Ishikawa (cell line): ENCODE measurements at regions not wholly inside any gene's neighbourhood (a gene's known extent, or its start where the extent isn't known, plus 50 kb on each side); places are given as distances from the start of the nearest gene placed in this dataset.

Experiments used
- CEBPB ChIP-seq: IDR thresholded peaks from 2 replicates; pipeline ENCODE4 v1.6.1; 2012
- CREB1 ChIP-seq: IDR thresholded peaks from 2 replicates; pipeline ENCODE4 v1.6.1; 2012; ENCODE audit warnings: low read depth
- EGR1 ChIP-seq: IDR thresholded peaks from 2 replicates; pipeline ENCODE4 v1.6.1; 2012
- EP300 ChIP-seq: IDR thresholded peaks from 2 replicates; pipeline ENCODE4 v1.6.1; 2012; ENCODE audit warnings: borderline replicate concordance
- FOXM1 ChIP-seq: IDR thresholded peaks from 2 replicates; pipeline ENCODE4 v1.6.1; 2012; ENCODE audit warnings: low read depth, borderline replicate concordance
- MAX ChIP-seq: IDR thresholded peaks from 2 replicates; pipeline ENCODE4 v1.6.1; 2012
- NFIC ChIP-seq: IDR thresholded peaks from 2 replicates; pipeline ENCODE4 v1.6.1; 2012
- RAD21 ChIP-seq: IDR thresholded peaks from 2 replicates; pipeline ENCODE4 v1.6.1; 2012; ENCODE audit warnings: low read depth
- REST ChIP-seq: IDR thresholded peaks from 2 replicates; pipeline ENCODE4 v1.6.1; 2012; ENCODE audit warnings: low read depth, mild to moderate bottlenecking
- TAF1 ChIP-seq: IDR thresholded peaks from 2 replicates; pipeline ENCODE4 v1.6.1; 2012; ENCODE audit warnings: low read depth, mild to moderate bottlenecking
- TCF12 ChIP-seq: IDR thresholded peaks from 2 replicates; pipeline ENCODE4 v1.6.1; 2012; ENCODE audit warnings: low read depth
- TEAD4 ChIP-seq: IDR thresholded peaks from 2 replicates; pipeline ENCODE4 v1.6.1; 2012
- USF1 ChIP-seq: IDR thresholded peaks from 2 replicates; pipeline ENCODE4 v1.6.1; 2012
- YY1 ChIP-seq: IDR thresholded peaks from 2 replicates; pipeline ENCODE4 v1.6.1; 2012; ENCODE audit warnings: low read depth
- ZBTB7A ChIP-seq: IDR thresholded peaks from 2 replicates; pipeline ENCODE4 v1.6.1; 2012; ENCODE audit warnings: low read depth

DNA sequence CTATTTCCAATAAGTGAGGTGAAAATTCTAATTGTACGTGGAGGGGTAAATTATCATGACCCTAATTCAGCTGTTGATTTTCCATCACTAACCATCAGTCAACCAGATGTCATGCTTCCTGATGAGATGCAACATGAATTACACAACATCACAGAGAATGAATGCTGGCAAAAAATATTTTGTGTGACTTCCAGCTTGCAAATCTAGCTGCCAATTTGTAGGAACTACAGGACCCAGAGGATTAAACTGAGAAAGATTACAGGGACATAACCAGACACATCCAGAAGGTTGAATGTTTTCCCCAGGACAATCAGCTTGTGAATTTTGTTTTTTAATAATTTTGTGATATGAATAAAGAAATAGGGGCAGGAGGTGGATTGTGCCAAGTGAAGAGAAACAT lies 349.0 kb upstream of the ATP10A start:
- TF ChIP-seq REST = no peak
- TF ChIP-seq FOXM1 = no peak
- no peak for TF ChIP-seq YY1
- TF ChIP-seq CREB1 = no peak
- no peak for TF ChIP-seq MAX
- no peak for TF ChIP-seq CEBPB
- no peak for TF ChIP-seq TCF12
- no peak for TF ChIP-seq NFIC
- no peak for TF ChIP-seq USF1
- TF ChIP-seq RAD21 = no peak

DNA sequence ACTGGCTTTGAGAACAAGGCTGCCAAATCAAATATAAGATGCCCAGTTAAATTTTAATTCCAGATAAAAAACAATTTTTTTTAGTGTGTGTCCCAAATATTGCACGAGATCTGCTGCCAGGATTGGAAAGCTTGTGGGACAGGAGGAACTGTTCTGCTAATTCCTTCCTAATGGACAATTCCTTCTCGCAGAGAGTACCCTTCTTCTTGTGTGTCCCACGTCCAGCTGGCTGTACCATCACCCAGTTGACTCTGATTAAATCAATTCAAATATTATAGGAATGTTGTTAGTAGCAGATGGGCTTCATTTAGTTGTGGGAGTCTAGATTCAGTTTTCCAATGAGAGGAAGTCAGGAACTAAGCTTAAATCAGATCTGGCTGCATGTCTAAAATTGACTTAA lies 347.9 kb upstream of the ATP10A start:
- TF ChIP-seq FOXM1 (no peak), RAD21 (no peak), REST (no peak), EGR1 (no peak)

GRCh38 chr15:26201177-26201858 lies 338.2 kb upstream of the ATP10A start:
- TF ChIP-seq EGR1 = no peak
- no peak for TF ChIP-seq CREB1
- TF ChIP-seq YY1 = no peak
- no peak for TF ChIP-seq RAD21
- no peak for TF ChIP-seq TCF12
- TF ChIP-seq FOXM1 = no peak
- TF ChIP-seq CEBPB = no peak
- no peak for TF ChIP-seq TAF1
- no peak for TF ChIP-seq ZBTB7A
- no peak for TF ChIP-seq MAX
- no peak for TF ChIP-seq NFIC
- no peak for TF ChIP-seq TEAD4
- TF ChIP-seq USF1 = no peak
- no peak for TF ChIP-seq REST
- no peak for TF ChIP-seq EP300

- TF ChIP-seq YY1 (no peak), EGR1 (no peak), USF1 (no peak), CREB1 (no peak)
Measured at GRCh38 chr15:26200427-26200826, 337.3 kb upstream of the ATP10A start.

- TF ChIP-seq YY1 (no peak), CREB1 (no peak), FOXM1 (no peak)
Measured at GRCh38 chr15:26197719-26198118, 334.6 kb upstream of the ATP10A start.
